SK-N-SH (cell line): ENCODE measurements at regions not wholly inside any gene's neighbourhood (a gene's known extent, or its start where the extent isn't known, plus 50 kb on each side); places are given as distances from the start of the nearest gene placed in this dataset.

Experiments
- CTCF ChIA-PET: fragments of 300-600, 350-600 bp; formaldehyde crosslinking; extraction: SDS; loops from one replicate; lab custom pipeline; 2021; lab: Yijun Ruan, JAX
- POLR2A ChIA-PET: fragments of 350-600 bp; sonication (Branson Sonifier 250); formaldehyde crosslinking; extraction: SDS; loops from one replicate; lab custom pipeline; 2020; ENCODE audit warnings: antibody characterized with exemption, inconsistent platforms; lab: Yijun Ruan, JAX
- DNase-seq: peaks from one replicate; pipeline ENCODE4 v3.0.0; 2012
- H2AFZ ChIP-seq: fragments of 200-600 bp; sonication (generic); 2 replicates; pipeline ENCODE4 v1.8.1; 2016; ENCODE audit warnings: antibody characterized with exemption, mild to moderate bottlenecking, low read depth
- H3F3A ChIP-seq: fragments of 200-600 bp; sonication (generic); replicated peaks from 2 replicates; pipeline ENCODE3; 2016; ENCODE audit warnings: antibody characterized with exemption, mild to moderate bottlenecking; ENCODE audit not compliant: insufficient read depth
- H3K27ac ChIP-seq, 2 experiments: fragments of 200-500 bp in 1 of 2; fragments of 200-600 bp in 1 of 2; sonication (Bioruptor generic) in 1 of 2; sonication (generic), shearing (Covaris generic) in 1 of 2; 2 replicates each; pipeline versions ENCODE4 v1.5.1 to v1.6.1; 2014 to 2016; ENCODE audit warnings: low read depth in 2 of 2, inconsistent platforms in 1 of 2, low read length in 1 of 2, mild to moderate bottlenecking in 1 of 2, mixed read lengths in 1 of 2
- H3K27me3 ChIP-seq: fragments of 200-600 bp; sonication (generic), shearing (Covaris generic); 2 replicates; pipeline ENCODE4 v1.6.1; 2016; ENCODE audit warnings: mixed run types; ENCODE audit not compliant: insufficient read depth
- H3K36me3 ChIP-seq, 2 experiments: fragments of 200-500 bp in 1 of 2; fragments of 200-600 bp in 1 of 2; sonication (Bioruptor generic) in 1 of 2; sonication (generic) in 1 of 2; replicated peaks in 1 of 2; 2 replicates each; pipeline versions ENCODE3 to v1.5.1; 2014 to 2016; ENCODE audit warnings: low read length in 1 of 2, mild to moderate bottlenecking in 1 of 2; ENCODE audit not compliant: insufficient read depth in 2 of 2, control insufficient read depth in 1 of 2
- H3K4me1 ChIP-seq, 2 experiments: fragments of 200-500 bp in 1 of 2; fragments of 200-600 bp in 1 of 2; sonication (Bioruptor generic) in 1 of 2; sonication (generic), shearing (Covaris generic) in 1 of 2; 2 replicates each; pipeline versions ENCODE4 v1.5.1 to v1.6.1; 2014 to 2016; ENCODE audit warnings: low read depth in 1 of 2, low read length in 1 of 2, mixed run types in 1 of 2; ENCODE audit not compliant: insufficient read depth in 2 of 2, control insufficient read depth in 1 of 2
- H3K4me2 ChIP-seq: fragments of 200-600 bp; sonication (generic), shearing (Covaris generic); 2 replicates; pipeline ENCODE4 v1.6.1; 2017; ENCODE audit warnings: mixed run types
- H3K4me3 ChIP-seq, 2 experiments: fragments of 200-500 bp in 1 of 2; fragments of 200-600 bp in 1 of 2; sonication (Bioruptor generic) in 1 of 2; sonication (generic), shearing (Covaris generic) in 1 of 2; 2 replicates each; pipeline versions ENCODE4 v1.5.1 to v1.8.1; 2014 to 2016; ENCODE audit warnings: low read depth in 2 of 2, inconsistent platforms in 1 of 2, low read length in 1 of 2, mild to moderate bottlenecking in 1 of 2, mixed read lengths in 1 of 2, moderate library complexity in 1 of 2
- H3K79me2 ChIP-seq: fragments of 200-600 bp; sonication (generic); 2 replicates; pipeline ENCODE4 v1.8.1; 2017; ENCODE audit warnings: mild to moderate bottlenecking; ENCODE audit not compliant: insufficient read depth
- H3K9ac ChIP-seq: fragments of 200-600 bp; sonication (generic); 2 replicates; pipeline ENCODE4 v1.6.1; 2017; ENCODE audit warnings: mixed run types
- H3K9me2 ChIP-seq: fragments of 200-600 bp; sonication (generic); 2 replicates; pipeline ENCODE4 v1.6.1; 2017; ENCODE audit warnings: mixed run types
- H3K9me3 ChIP-seq: fragments of 200-600 bp; sonication (generic); 2 replicates; pipeline ENCODE4 v1.6.1; 2017; ENCODE audit warnings: mixed run types, mild to moderate bottlenecking, moderate library complexity
- H4K20me1 ChIP-seq: fragments of 200-600 bp; sonication (generic); 2 replicates; pipeline ENCODE4 v1.6.1; 2017; ENCODE audit warnings: mild to moderate bottlenecking, mixed run types; ENCODE audit not compliant: insufficient read depth
- CHD2 ChIP-seq: fragments of 150-350 bp; IDR thresholded peaks from 2 replicates; pipeline ENCODE4 v1.6.1; 2018; ENCODE audit warnings: low read length; ENCODE audit not compliant: partially characterized antibody
- EZH2phosphoT487 ChIP-seq: fragments of 200-600 bp; sonication (generic); IDR thresholded peaks from 2 replicates; pipeline ENCODE4 v1.6.1; 2017; ENCODE audit warnings: low read depth, mixed run types, mild to moderate bottlenecking, antibody characterized with exemption, moderate library complexity, borderline replicate concordance
- FOXJ3 ChIP-seq: sonication (generic); formaldehyde crosslinking; IDR thresholded peaks from 2 replicates; pipeline ENCODE4 v1.5.1; 2020; ENCODE audit warnings: mild to moderate bottlenecking, missing genetic modification reagents
- FOXM1 ChIP-seq: IDR thresholded peaks from 2 replicates; pipeline ENCODE4 v1.4.0; 2012; ENCODE audit warnings: low read depth, mild to moderate bottlenecking
- GABPA ChIP-seq: IDR thresholded peaks from 2 replicates; pipeline ENCODE4 v1.4.0; 2012; ENCODE audit warnings: low read depth, mild to moderate bottlenecking
- GATA2 ChIP-seq: sonication (generic); formaldehyde crosslinking; IDR thresholded peaks from 2 replicates; pipeline ENCODE4 v1.5.0; 2020; ENCODE audit warnings: mild to moderate bottlenecking, missing genetic modification reagents
- JUND ChIP-seq: IDR thresholded peaks from 2 replicates; pipeline ENCODE4 v1.4.0; 2012
- NFIC ChIP-seq: IDR thresholded peaks from 2 replicates; pipeline ENCODE4 v1.4.0; 2012; ENCODE audit warnings: borderline replicate concordance
- NRF1 ChIP-seq: IDR thresholded peaks from 2 replicates; pipeline ENCODE4 v1.6.1; 2012; ENCODE audit warnings: low read depth, mild to moderate bottlenecking, low read length
- RCOR1 ChIP-seq: fragments of 150-350 bp; IDR thresholded peaks from 2 replicates; pipeline ENCODE4 v1.6.1; 2017; ENCODE audit warnings: antibody characterized with exemption, low read length
- SIN3A ChIP-seq: IDR thresholded peaks from 2 replicates; pipeline ENCODE4 v1.6.1; 2012; ENCODE audit warnings: low read depth, mild to moderate bottlenecking, low read length, moderate library complexity, borderline replicate concordance
- TAF1 ChIP-seq: IDR thresholded peaks from 2 replicates; pipeline ENCODE4 v1.6.1; 2012; ENCODE audit warnings: low read depth, mild to moderate bottlenecking, low read length, moderate library complexity, borderline replicate concordance
- TCF12 ChIP-seq: IDR thresholded peaks from 2 replicates; pipeline ENCODE4 v1.4.0; 2012
- WGBS: methylation state at CpG from one replicate; pipeline ENCODE4 v1.1.6; 2017; ENCODE audit warnings: low lambda C conversion rate; 5-methylcytosine and 5-hydroxymethylcytosine counted together
- TF ChIP-seq, protein P1 (sequence below): fragments of 150-350 bp; IDR thresholded peaks from 2 replicates; pipeline ENCODE4 v1.6.1; 2017; ENCODE audit warnings: antibody characterized with exemption, low read length, low read depth, borderline replicate concordance
- TF ChIP-seq, protein P2 (sequence below): IDR thresholded peaks from 2 replicates; pipeline ENCODE4 v1.4.0; 2012; ENCODE audit warnings: low read depth, borderline replicate concordance
- TF ChIP-seq, protein P3 (sequence below): fragments of 150-350 bp; IDR thresholded peaks from 2 replicates; pipeline ENCODE4 v1.6.1; 2016; ENCODE audit warnings: mild to moderate bottlenecking, low read depth, low read length
- TF ChIP-seq, protein P4 (sequence below): IDR thresholded peaks from 2 replicates; pipeline ENCODE4 v1.4.0; 2012; ENCODE audit warnings: low read depth, borderline replicate concordance
- TF ChIP-seq, protein P5 (sequence below): IDR thresholded peaks from 2 replicates; pipeline ENCODE4; 2012
- TF ChIP-seq, protein P6 (sequence below): IDR thresholded peaks from 2 replicates; pipeline ENCODE4 v1.4.0; 2012; ENCODE audit warnings: low read depth
- TF ChIP-seq, protein P7 (sequence below): fragments of 200-600 bp; sonication (generic); IDR thresholded peaks from 2 replicates; pipeline ENCODE4 v1.6.1; 2017; ENCODE audit warnings: antibody characterized with exemption, mild to moderate bottlenecking, moderate library complexity

DNA sequence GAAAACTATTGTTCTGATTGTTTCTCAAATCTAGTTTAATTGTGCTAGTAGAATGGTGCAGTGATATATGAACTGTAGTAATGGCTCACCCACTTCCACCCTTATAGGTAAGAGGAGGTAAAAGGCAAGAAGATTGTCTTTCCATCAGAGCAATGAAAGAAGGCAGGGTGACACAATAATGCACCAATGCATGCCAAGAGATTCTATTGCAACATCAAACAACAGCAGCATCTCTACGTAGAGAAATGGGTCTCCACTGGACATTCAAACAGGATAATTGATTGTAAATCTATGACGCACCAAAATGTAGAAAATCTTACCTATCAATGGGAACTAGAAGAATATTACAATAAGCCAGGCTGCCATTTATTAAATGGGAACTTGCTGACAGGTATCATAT, 107.0 kb upstream of the ISL1 start:
- H3K4me1 ChIP-seq = peaks cover 0 to 13% of the 10 kb centered on the region in 2 experiments; a peak in 2 of 4 replicates
- no peaks in the 10 kb centered on the region for H3F3A ChIP-seq
- H3K36me3 ChIP-seq = no peaks in the 10 kb centered on the region
- no peak overlapping the region for H3K27ac ChIP-seq
- no peak for DNase-seq
- no peak for TF ChIP-seq GATA2
- no peak for TF ChIP-seq NRF1
- ChIA-PET POLR2A (no interaction called here), CTCF (no interaction called here)
- no peaks in the 10 kb centered on the region for H3K9me2 ChIP-seq
- H2AFZ ChIP-seq = no peak overlapping the region
- H3K9ac ChIP-seq = no peak overlapping the region
- no peaks in the 10 kb centered on the region for H3K79me2 ChIP-seq
- no peak overlapping the region for H3K4me3 ChIP-seq
- no peaks in the 10 kb centered on the region for H3K9me3 ChIP-seq
- 62% methylated on average over 2 of the region's 2 CpGs for WGBS
- H4K20me1 ChIP-seq = no peaks in the 10 kb centered on the region
- no peaks in the 10 kb centered on the region for H3K27me3 ChIP-seq
- no peak overlapping the region for H3K4me2 ChIP-seq

DNA sequence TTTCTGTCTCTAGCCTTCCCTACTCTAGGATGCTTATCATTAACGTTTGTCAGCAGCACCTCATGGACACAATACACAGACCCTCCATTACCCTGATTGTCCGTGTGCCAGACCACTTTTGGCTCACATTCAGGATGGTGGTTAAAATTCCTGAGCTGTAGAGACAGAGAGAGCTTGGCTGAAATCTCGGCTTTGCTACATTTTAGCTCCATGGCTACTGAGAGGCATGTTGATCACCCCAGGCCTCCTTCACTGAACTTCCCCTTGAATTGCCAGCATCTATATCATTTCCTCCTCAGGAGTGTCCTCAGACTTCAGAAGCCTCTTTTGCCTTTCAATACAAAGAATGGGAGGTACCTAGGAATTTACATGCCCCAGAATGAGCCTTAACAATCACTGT, 104.7 kb upstream of the ISL1 start:
- H3K27ac ChIP-seq = no peak overlapping the region
- H2AFZ ChIP-seq = no peak overlapping the region
- H3K79me2 ChIP-seq = no peaks in the 10 kb centered on the region
- H3K9ac ChIP-seq = no peak overlapping the region
- no peak overlapping the region for H3K4me2 ChIP-seq
- TF ChIP-seq, protein P1, sequence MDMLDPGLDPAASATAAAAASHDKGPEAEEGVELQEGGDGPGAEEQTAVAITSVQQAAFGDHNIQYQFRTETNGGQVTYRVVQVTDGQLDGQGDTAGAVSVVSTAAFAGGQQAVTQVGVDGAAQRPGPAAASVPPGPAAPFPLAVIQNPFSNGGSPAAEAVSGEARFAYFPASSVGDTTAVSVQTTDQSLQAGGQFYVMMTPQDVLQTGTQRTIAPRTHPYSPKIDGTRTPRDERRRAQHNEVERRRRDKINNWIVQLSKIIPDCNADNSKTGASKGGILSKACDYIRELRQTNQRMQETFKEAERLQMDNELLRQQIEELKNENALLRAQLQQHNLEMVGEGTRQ = no peak
- TF ChIP-seq, protein P2, sequence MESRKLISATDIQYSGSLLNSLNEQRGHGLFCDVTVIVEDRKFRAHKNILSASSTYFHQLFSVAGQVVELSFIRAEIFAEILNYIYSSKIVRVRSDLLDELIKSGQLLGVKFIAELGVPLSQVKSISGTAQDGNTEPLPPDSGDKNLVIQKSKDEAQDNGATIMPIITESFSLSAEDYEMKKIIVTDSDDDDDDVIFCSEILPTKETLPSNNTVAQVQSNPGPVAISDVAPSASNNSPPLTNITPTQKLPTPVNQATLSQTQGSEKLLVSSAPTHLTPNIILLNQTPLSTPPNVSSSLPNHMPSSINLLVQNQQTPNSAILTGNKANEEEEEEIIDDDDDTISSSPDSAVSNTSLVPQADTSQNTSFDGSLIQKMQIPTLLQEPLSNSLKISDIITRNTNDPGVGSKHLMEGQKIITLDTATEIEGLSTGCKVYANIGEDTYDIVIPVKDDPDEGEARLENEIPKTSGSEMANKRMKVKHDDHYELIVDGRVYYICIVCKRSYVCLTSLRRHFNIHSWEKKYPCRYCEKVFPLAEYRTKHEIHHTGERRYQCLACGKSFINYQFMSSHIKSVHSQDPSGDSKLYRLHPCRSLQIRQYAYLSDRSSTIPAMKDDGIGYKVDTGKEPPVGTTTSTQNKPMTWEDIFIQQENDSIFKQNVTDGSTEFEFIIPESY = no peak
- TF ChIP-seq FOXM1 = no peak
- TF ChIP-seq, protein P3, sequence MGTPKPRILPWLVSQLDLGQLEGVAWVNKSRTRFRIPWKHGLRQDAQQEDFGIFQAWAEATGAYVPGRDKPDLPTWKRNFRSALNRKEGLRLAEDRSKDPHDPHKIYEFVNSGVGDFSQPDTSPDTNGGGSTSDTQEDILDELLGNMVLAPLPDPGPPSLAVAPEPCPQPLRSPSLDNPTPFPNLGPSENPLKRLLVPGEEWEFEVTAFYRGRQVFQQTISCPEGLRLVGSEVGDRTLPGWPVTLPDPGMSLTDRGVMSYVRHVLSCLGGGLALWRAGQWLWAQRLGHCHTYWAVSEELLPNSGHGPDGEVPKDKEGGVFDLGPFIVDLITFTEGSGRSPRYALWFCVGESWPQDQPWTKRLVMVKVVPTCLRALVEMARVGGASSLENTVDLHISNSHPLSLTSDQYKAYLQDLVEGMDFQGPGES = no peak
- TF ChIP-seq, protein P4, sequence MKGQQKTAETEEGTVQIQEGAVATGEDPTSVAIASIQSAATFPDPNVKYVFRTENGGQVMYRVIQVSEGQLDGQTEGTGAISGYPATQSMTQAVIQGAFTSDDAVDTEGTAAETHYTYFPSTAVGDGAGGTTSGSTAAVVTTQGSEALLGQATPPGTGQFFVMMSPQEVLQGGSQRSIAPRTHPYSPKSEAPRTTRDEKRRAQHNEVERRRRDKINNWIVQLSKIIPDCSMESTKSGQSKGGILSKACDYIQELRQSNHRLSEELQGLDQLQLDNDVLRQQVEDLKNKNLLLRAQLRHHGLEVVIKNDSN = no peak
- TF ChIP-seq TCF12 = no peak
- TF ChIP-seq, protein P5, sequence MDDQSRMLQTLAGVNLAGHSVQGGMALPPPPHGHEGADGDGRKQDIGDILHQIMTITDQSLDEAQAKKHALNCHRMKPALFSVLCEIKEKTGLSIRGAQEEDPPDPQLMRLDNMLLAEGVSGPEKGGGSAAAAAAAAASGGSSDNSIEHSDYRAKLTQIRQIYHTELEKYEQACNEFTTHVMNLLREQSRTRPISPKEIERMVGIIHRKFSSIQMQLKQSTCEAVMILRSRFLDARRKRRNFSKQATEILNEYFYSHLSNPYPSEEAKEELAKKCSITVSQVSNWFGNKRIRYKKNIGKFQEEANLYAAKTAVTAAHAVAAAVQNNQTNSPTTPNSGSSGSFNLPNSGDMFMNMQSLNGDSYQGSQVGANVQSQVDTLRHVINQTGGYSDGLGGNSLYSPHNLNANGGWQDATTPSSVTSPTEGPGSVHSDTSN = no peak
- no peak for TF ChIP-seq NRF1
- TF ChIP-seq NFIC = no peak; the same call in 1 of the 2 replicates
- TF ChIP-seq FOXJ3 (CRISPR knock-in tag) = no peak
- no peak for TF ChIP-seq SIN3A
- no peak for TF ChIP-seq CHD2
- TF ChIP-seq GABPA = no peak
- TF ChIP-seq RCOR1 = no peak
- no peak for TF ChIP-seq GATA2
- no peak for TF ChIP-seq EZH2phosphoT487
- TF ChIP-seq JUND = no peak
- TF ChIP-seq TAF1 = no peak
- TF ChIP-seq, protein P6, sequence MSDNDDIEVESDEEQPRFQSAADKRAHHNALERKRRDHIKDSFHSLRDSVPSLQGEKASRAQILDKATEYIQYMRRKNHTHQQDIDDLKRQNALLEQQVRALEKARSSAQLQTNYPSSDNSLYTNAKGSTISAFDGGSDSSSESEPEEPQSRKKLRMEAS = no peak
- TF ChIP-seq, protein P7, sequence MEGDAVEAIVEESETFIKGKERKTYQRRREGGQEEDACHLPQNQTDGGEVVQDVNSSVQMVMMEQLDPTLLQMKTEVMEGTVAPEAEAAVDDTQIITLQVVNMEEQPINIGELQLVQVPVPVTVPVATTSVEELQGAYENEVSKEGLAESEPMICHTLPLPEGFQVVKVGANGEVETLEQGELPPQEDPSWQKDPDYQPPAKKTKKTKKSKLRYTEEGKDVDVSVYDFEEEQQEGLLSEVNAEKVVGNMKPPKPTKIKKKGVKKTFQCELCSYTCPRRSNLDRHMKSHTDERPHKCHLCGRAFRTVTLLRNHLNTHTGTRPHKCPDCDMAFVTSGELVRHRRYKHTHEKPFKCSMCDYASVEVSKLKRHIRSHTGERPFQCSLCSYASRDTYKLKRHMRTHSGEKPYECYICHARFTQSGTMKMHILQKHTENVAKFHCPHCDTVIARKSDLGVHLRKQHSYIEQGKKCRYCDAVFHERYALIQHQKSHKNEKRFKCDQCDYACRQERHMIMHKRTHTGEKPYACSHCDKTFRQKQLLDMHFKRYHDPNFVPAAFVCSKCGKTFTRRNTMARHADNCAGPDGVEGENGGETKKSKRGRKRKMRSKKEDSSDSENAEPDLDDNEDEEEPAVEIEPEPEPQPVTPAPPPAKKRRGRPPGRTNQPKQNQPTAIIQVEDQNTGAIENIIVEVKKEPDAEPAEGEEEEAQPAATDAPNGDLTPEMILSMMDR = no peak
- no peaks in the 10 kb centered on the region for H4K20me1 ChIP-seq
- 13% methylated on average over 3 of the region's 3 CpGs for WGBS
- H3K9me2 ChIP-seq = no peaks in the 10 kb centered on the region
- ChIA-PET POLR2A (no interaction called here), CTCF (no interaction called here)
- no peaks in the 10 kb centered on the region for H3K27me3 ChIP-seq
- H3K4me1 ChIP-seq = peaks cover 0 to 13% of the 10 kb centered on the region in 2 experiments; a peak in 2 of 4 replicates
- no peaks in the 10 kb centered on the region for H3K9me3 ChIP-seq
- DNase-seq = peak; percentile 10
- H3K4me3 ChIP-seq = no peak overlapping the region
- H3F3A ChIP-seq = no peaks in the 10 kb centered on the region
- no peaks in the 10 kb centered on the region for H3K36me3 ChIP-seq
